ENCODE measurements at regions not wholly inside any gene's neighbourhood (a gene's known extent, or its start where the extent isn't known, plus 50 kb on each side); places are given as distances from the start of the nearest gene placed in this dataset.
A peak's percentile ranks its signal among the peaks of the same experiment; 100 is the strongest.

DNA sequence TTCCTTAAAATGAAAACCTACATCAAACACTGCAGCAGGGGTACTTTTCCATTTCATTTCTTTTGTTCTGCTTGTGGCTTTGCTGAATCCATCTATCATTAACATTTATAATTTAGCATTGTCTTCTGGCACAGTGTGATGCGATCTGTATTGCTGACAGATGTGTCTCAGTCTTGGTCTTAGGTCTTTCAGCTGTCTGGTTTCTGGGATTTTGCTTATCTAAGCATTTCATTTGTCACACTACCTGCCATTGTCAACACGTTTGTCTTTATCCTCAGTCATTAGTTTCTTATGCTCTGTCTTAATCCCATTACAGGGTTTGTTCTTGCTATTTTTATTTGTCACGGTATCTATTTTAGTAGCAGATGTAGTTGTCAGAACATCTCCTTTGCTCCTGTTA is 303.1 kb downstream of the IZUMO3 start:
- Histone ChIP-seq H3K27me3 (ENCODE audit: insufficient read depth, low read depth, low read length) (no peaks in the 10 kb centered on the region), H3K9me2 (ENCODE audit: insufficient read depth, low read length) (no peaks in the 10 kb centered on the region), H3K27ac (ENCODE audit: low read length) (no peak overlapping the region), H3K4me2 (ENCODE audit: low read length) (no peak overlapping the region), H2AFZ (ENCODE audit: low read depth, low read length) (no peak overlapping the region), H3K9ac (ENCODE audit: low read length) (no peak overlapping the region), H3K36me3 (ENCODE audit: insufficient read depth, low read length) (no peaks in the 10 kb centered on the region), H3K9me3 (ENCODE audit: low read length) (no peaks in the 10 kb centered on the region), H3K79me2 (replicated peaks; ENCODE audit: insufficient read depth, low read length) (no peaks in the 10 kb centered on the region), H3K4me3 (ENCODE audit: low read length) (no peak overlapping the region), H4K20me1 (ENCODE audit: insufficient read depth) (no peaks in the 10 kb centered on the region), H3F3A (ENCODE audit: insufficient read depth, low read length, poor library complexity, severe bottlenecking) (no peaks in the 10 kb centered on the region)
- TF ChIP-seq TAF1 (IDR thresholded peaks at IDR 0.05; ENCODE audit: low read depth) (no peak), SMC3 (conservative IDR thresholded peaks at IDR 0.05; ENCODE audit: poor library complexity) (no peak), EP300 (conservative IDR thresholded peaks at IDR 0.05; ENCODE audit: poor library complexity, severe bottlenecking) (peak; percentile 70), POLR2AphosphoS5 (IDR thresholded peaks at IDR 0.05) (peak; percentile 25)
- TF ChIP-seq, protein P1, sequence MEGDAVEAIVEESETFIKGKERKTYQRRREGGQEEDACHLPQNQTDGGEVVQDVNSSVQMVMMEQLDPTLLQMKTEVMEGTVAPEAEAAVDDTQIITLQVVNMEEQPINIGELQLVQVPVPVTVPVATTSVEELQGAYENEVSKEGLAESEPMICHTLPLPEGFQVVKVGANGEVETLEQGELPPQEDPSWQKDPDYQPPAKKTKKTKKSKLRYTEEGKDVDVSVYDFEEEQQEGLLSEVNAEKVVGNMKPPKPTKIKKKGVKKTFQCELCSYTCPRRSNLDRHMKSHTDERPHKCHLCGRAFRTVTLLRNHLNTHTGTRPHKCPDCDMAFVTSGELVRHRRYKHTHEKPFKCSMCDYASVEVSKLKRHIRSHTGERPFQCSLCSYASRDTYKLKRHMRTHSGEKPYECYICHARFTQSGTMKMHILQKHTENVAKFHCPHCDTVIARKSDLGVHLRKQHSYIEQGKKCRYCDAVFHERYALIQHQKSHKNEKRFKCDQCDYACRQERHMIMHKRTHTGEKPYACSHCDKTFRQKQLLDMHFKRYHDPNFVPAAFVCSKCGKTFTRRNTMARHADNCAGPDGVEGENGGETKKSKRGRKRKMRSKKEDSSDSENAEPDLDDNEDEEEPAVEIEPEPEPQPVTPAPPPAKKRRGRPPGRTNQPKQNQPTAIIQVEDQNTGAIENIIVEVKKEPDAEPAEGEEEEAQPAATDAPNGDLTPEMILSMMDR (IDR thresholded peaks at IDR 0.05; ENCODE audit: poor library complexity, severe bottlenecking) = no peak

- no peaks in the 10 kb centered on the region for H4K20me1 ChIP-seq (ENCODE audit: insufficient read depth)
- H3K27ac ChIP-seq (ENCODE audit: low read length) = no peak overlapping the region
- H2AFZ ChIP-seq (ENCODE audit: low read depth, low read length) = no peak overlapping the region
- H3K27me3 ChIP-seq (ENCODE audit: insufficient read depth, low read depth, low read length) = no peaks in the 10 kb centered on the region
- no peak overlapping the region for H3K4me2 ChIP-seq (ENCODE audit: low read length)
- H3F3A ChIP-seq (ENCODE audit: insufficient read depth, low read length, poor library complexity, severe bottlenecking) = no peaks in the 10 kb centered on the region
- TF ChIP-seq SMC3 (conservative IDR thresholded peaks at IDR 0.05; ENCODE audit: poor library complexity) (no peak), MXI1 (conservative IDR thresholded peaks at IDR 0.05; ENCODE audit: poor library complexity, severe bottlenecking) (no peak), POLR2AphosphoS5 (IDR thresholded peaks at IDR 0.05) (no peak), TAF1 (IDR thresholded peaks at IDR 0.05; ENCODE audit: low read depth) (no peak), EP300 (conservative IDR thresholded peaks at IDR 0.05; ENCODE audit: poor library complexity, severe bottlenecking) (no peak), RAD21 (conservative IDR thresholded peaks at IDR 0.05) (no peak), EZH2 (IDR thresholded peaks at IDR 0.05; ENCODE audit: borderline replicate concordance, insufficient read depth, low read length, poor library complexity, severe bottlenecking) (no peak)
- TF ChIP-seq, protein P2, sequence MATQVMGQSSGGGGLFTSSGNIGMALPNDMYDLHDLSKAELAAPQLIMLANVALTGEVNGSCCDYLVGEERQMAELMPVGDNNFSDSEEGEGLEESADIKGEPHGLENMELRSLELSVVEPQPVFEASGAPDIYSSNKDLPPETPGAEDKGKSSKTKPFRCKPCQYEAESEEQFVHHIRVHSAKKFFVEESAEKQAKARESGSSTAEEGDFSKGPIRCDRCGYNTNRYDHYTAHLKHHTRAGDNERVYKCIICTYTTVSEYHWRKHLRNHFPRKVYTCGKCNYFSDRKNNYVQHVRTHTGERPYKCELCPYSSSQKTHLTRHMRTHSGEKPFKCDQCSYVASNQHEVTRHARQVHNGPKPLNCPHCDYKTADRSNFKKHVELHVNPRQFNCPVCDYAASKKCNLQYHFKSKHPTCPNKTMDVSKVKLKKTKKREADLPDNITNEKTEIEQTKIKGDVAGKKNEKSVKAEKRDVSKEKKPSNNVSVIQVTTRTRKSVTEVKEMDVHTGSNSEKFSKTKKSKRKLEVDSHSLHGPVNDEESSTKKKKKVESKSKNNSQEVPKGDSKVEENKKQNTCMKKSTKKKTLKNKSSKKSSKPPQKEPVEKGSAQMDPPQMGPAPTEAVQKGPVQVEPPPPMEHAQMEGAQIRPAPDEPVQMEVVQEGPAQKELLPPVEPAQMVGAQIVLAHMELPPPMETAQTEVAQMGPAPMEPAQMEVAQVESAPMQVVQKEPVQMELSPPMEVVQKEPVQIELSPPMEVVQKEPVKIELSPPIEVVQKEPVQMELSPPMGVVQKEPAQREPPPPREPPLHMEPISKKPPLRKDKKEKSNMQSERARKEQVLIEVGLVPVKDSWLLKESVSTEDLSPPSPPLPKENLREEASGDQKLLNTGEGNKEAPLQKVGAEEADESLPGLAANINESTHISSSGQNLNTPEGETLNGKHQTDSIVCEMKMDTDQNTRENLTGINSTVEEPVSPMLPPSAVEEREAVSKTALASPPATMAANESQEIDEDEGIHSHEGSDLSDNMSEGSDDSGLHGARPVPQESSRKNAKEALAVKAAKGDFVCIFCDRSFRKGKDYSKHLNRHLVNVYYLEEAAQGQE (IDR thresholded peaks at IDR 0.05; ENCODE audit: borderline replicate concordance) = no peak
- TF ChIP-seq, protein P1 (IDR thresholded peaks at IDR 0.05; ENCODE audit: poor library complexity, severe bottlenecking) = no peak
- H3K79me2 ChIP-seq (replicated peaks; ENCODE audit: insufficient read depth, low read length) = no peaks in the 10 kb centered on the region
- H3K36me3 ChIP-seq (ENCODE audit: insufficient read depth, low read length) = no peaks in the 10 kb centered on the region
- no peak overlapping the region for H3K4me3 ChIP-seq (ENCODE audit: low read length)
- H3K9ac ChIP-seq (ENCODE audit: low read length) = no peak overlapping the region
- H3K9me3 ChIP-seq (ENCODE audit: low read length) = no peaks in the 10 kb centered on the region
- H3K9me2 ChIP-seq (ENCODE audit: insufficient read depth, low read length) = no peaks in the 10 kb centered on the region
Measured at GRCh38 chr9:24218656-24219055, 327.0 kb downstream of the IZUMO3 start.
